ENCODE measurements at regions not wholly inside any gene's neighbourhood (a gene's known extent, or its start where the extent isn't known, plus 50 kb on each side); places are given as distances from the start of the nearest gene placed in this dataset.

GRCh38 chr14:100660498-100660881 is 66.2 kb upstream of the DLK1 start:
- TF ChIP-seq, protein P1, sequence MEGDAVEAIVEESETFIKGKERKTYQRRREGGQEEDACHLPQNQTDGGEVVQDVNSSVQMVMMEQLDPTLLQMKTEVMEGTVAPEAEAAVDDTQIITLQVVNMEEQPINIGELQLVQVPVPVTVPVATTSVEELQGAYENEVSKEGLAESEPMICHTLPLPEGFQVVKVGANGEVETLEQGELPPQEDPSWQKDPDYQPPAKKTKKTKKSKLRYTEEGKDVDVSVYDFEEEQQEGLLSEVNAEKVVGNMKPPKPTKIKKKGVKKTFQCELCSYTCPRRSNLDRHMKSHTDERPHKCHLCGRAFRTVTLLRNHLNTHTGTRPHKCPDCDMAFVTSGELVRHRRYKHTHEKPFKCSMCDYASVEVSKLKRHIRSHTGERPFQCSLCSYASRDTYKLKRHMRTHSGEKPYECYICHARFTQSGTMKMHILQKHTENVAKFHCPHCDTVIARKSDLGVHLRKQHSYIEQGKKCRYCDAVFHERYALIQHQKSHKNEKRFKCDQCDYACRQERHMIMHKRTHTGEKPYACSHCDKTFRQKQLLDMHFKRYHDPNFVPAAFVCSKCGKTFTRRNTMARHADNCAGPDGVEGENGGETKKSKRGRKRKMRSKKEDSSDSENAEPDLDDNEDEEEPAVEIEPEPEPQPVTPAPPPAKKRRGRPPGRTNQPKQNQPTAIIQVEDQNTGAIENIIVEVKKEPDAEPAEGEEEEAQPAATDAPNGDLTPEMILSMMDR (conservative IDR thresholded peaks at IDR 0.05) = no peak
- no peak for TF ChIP-seq ZFX (IDR thresholded peaks at IDR 0.05)
